22Rv1 (cell line): ENCODE measurements at regions not wholly inside any gene's neighbourhood (a gene's known extent, or its start where the extent isn't known, plus 50 kb on each side); places are given as distances from the start of the nearest gene placed in this dataset.

Source experiments
- CTCF ChIP-seq: fragments of 450-650 bp; IDR thresholded peaks from 2 replicates; pipeline ENCODE4 v1.5.1; 2017; ENCODE audit warnings: mild to moderate bottlenecking
- ZFX ChIP-seq: fragments of 450-650 bp; IDR thresholded peaks from 2 replicates; pipeline ENCODE4 v1.6.1; 2017; ENCODE audit warnings: antibody characterized with exemption, borderline replicate concordance

GRCh38 chr5:82987188-82987587 is 90.0 kb downstream of the TMEM167A start:
- no peak for TF ChIP-seq CTCF
- no peak for TF ChIP-seq ZFX
